ENCODE measurements at regions not wholly inside any gene's neighbourhood (a gene's known extent, or its start where the extent isn't known, plus 50 kb on each side); places are given as distances from the start of the nearest gene placed in this dataset.
A peak's percentile ranks its signal among the peaks of the same experiment; 100 is the strongest.

- DNase-seq (ENCODE audit: low spot score): no peak
Measured at GRCh38 chr1:94617134-94617805, 75.7 kb upstream of the F3 start.

- no peak for DNase-seq (ENCODE audit: low spot score)
Measured at GRCh38 chr1:94616506-94616905, 74.9 kb upstream of the F3 start.

- peak; percentile 61 for DNase-seq (ENCODE audit: low spot score)
Measured at GRCh38 chr1:94614996-94615395, 73.4 kb upstream of the F3 start.

GRCh38 chr1:94614168-94614815 lies 72.7 kb upstream of the F3 start:
- no peak for DNase-seq (ENCODE audit: low spot score)

GRCh38 chr1:94612525-94613204 lies 71.1 kb upstream of the F3 start:
- DNase-seq (ENCODE audit: low spot score): no peak

GRCh38 chr1:94611681-94612475 lies 70.3 kb upstream of the F3 start:
- DNase-seq (ENCODE audit: low spot score): no peak

- DNase-seq (ENCODE audit: low spot score): no peak
Measured at GRCh38 chr1:94609619-94610018, 68.1 kb upstream of the F3 start.

GRCh38 chr1:94608852-94609530 lies 67.4 kb upstream of the F3 start:
- DNase-seq (ENCODE audit: low spot score): no peak

- peak; percentile 81 for DNase-seq (ENCODE audit: low spot score)
Measured at GRCh38 chr1:94608142-94608851, 66.7 kb upstream of the F3 start.

GRCh38 chr1:94607398-94607797 lies 65.8 kb upstream of the F3 start:
- DNase-seq (ENCODE audit: low spot score): no peak

GRCh38 chr1:94606471-94606870 lies 64.9 kb upstream of the F3 start:
- no peak for DNase-seq (ENCODE audit: low spot score)

- DNase-seq (ENCODE audit: low spot score): no peak
Measured at GRCh38 chr1:94603663-94604062, 62.1 kb upstream of the F3 start.

GRCh38 chr1:94602802-94603625 lies 61.5 kb upstream of the F3 start:
- peak; percentile 59 for DNase-seq (ENCODE audit: low spot score)

GRCh38 chr1:94602316-94602715 lies 60.8 kb upstream of the F3 start:
- no peak for DNase-seq (ENCODE audit: low spot score)

- no peak for DNase-seq (ENCODE audit: low spot score)
Measured at GRCh38 chr1:94600556-94600955, 59.0 kb upstream of the F3 start.

- peak; percentile 55 for DNase-seq (ENCODE audit: low spot score)
Measured at GRCh38 chr1:94599095-94599813, 57.7 kb upstream of the F3 start.

GRCh38 chr1:94597701-94598100 lies 56.1 kb upstream of the F3 start:
- DNase-seq (ENCODE audit: low spot score): no peak

- DNase-seq (ENCODE audit: low spot score): no peak
Measured at GRCh38 chr1:94596260-94596659, 54.7 kb upstream of the F3 start.

- DNase-seq (ENCODE audit: low spot score): no peak
Measured at GRCh38 chr1:94595658-94596057, 54.1 kb upstream of the F3 start.
